GM18517 (cell line): ENCODE measurements at regions not wholly inside any gene's neighbourhood (a gene's known extent, or its start where the extent isn't known, plus 50 kb on each side); places are given as distances from the start of the nearest gene placed in this dataset.

ENCODE experiments used
- ATAC-seq: cut with Tn5 transposase; IDR thresholded peaks from one replicate; pipeline ENCODE4 v1.9.1; 2021; ENCODE audit warnings: mild to moderate bottlenecking, moderate library complexity; ENCODE audit not compliant: unreplicated experiment

DNA sequence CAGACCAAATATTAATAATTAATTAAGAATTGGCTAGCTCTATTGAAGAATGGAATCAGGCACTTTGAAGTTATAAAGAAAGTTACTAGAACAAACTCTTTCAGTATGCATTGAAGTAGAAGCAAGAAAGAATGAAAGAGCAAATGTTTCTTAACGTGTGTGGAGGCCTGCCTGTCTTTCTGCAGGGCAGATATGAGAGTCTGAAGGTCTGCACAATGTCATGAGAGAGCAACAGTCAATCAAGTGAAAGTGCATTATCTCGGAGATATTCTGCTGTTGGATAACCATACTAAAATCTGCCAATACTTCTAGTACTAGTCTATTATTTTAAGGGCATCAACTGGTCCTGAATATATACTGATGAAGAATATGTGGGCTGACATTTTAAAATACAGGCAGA is 1270.8 kb downstream of the ZPLD1 start:
- no peak for ATAC-seq

DNA sequence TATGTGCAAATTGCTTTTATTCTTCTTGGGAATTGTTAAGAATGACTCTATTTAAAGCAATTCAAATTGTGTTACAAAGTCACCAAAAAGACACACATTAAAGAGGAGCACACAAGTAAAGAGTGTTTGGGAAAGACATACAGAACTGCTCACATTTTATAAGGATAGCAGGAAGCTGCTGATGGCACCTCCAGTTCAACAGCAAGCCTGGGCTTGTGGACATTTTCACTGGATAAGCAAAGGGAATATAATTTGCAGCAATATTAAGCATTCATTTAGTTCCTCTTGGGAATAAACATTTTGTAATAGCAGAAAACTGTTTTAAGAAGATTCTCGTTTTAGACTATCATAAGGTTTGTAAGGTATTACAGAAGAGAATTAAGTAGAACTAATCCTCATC is 1271.9 kb downstream of the ZPLD1 start:
- ATAC-seq = no peak

DNA sequence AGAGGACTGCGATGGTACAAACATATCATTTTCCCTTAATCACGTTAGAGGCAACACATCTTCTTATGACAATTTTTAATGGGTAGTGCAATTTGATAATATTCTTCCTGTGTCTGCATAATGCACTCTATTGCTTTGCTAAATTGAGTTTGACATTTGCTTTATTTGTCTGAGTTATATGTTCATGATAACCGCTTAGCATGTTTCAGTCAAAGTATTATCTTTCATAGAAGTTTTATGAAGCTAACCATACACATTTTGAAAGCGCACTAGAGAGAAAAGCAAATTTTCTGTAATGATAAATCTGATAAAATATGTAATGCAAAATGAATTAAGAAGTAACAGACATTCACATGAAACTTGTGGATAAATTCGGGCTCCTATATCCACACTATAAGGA is 1276.9 kb downstream of the ZPLD1 start:
- ATAC-seq = no peak

DNA sequence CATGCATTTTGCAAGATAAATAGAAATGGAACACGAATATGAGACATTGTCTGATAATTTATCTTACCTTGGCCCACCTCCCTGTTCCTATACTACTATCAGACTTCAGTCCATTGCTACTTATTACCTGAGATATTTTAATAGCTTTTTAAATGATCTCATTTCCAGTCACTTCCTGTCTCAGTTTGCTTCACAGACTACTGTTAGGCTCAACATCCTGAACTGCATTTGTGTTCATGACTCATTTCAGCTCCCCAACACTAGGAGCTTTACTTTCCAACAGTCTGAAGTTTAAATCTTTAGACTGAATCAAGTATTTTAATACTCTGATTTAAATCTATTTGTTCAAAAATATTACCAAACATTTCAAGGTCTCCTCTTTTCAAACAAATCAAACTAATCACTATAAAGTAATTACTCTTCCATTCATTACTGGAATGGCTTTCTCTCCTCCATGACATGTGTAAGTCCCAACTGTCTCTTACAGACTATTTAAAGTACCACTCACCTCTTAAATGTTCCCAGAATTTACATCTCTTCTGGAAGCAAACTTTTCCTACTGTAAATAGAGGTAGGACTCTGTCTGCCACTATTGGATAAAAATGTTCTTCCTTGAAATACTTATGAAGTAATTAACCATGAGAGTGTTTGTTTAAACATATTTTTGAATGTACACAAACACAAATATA is 1277.6 kb downstream of the ZPLD1 start:
- no peak for ATAC-seq

DNA sequence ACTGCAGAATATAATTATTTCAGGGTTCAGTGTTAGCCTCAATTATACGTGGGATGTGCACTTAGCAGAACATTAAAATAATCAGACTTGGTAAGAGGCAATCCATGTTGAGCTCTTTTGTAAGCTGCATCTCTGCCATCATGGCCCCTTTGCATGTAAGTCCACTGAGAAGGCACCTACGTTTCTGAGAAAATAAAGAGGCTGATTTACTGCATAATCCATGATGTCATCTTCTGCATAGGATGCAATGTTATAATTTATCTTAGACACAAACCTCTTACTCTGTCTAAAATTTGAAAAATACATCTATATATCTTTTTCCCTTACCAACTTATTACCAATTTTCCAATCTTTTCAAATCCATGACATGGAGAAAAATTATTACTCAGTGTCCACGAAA is 1294.7 kb downstream of the ZPLD1 start:
- ATAC-seq = no peak

DNA sequence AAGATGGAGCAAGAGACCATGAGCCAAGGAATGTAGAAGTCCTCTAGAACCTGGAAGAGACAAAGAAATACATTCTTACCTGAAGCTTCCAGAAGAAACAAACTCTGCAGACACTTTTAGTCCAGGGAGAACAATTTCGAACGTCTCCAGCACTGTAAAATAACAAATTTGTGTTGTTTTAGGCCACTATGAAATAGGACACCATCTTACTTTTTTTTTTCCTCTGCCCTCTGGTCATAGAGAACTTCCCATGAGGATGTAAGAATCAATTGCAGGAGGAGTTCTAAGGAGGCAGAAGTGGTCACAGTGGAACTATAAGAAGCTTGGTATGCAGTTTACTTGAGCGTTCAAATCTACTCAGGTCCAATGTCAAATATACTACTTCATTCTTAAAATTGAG is 1295.9 kb downstream of the ZPLD1 start:
- ATAC-seq = no peak

DNA sequence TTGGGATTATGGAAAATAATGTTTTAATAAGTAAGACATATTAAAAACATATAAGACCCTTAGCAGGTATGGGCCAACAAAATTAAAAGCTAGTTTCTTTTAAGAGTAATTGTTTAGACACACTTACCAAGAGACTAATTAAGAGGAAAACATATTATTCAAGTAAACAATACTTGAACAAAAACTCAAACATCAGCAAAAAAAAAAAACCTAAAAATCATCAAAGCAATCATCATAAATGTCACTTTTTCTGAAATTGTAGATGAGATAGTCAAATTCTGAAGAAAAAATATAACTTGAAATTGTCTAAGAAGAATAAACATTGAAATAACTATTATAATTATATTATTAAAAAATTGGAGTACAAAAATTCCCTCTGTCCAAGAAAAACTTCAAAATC is 1318.2 kb downstream of the ZPLD1 start:
- ATAC-seq = no peak

DNA sequence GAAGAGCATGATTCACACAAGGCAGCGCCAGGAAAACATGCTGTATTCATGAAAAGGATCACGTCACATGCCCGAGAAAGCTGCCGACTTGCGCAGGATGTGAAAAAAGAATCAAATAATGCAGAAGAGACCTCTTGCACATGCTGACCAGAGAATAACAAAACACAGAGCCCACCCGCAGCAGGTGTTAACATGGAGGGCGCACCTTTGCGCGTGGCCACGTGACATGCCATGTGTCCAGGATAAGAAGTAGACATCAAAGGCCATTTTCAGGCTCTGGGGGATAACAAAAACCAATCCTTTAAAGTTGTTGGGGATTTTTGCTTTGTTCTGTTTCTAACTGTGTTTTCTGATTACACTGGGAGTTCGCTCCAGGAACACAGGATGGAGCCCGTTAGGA is 1332.8 kb downstream of the ZPLD1 start:
- no peak for ATAC-seq

DNA sequence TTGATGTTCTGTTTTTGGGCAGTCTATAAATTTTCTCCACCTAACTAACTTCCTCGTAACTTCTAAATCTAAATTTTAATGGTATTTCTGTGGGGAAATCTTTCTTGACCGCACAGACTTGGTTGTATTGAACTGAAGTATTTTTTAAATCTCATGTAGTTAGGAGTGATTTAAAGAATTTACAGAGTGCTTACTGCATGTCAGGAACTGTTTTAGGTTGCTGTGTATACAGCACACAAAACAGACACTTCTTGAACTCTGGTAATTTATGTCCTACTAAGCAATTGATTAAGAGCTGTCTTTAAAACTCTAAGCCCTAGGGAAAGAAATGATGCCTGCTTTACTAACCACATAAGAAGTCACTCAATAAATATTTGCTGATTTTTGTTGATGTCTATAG is 1350.2 kb downstream of the ZPLD1 start:
- ATAC-seq = no peak

DNA sequence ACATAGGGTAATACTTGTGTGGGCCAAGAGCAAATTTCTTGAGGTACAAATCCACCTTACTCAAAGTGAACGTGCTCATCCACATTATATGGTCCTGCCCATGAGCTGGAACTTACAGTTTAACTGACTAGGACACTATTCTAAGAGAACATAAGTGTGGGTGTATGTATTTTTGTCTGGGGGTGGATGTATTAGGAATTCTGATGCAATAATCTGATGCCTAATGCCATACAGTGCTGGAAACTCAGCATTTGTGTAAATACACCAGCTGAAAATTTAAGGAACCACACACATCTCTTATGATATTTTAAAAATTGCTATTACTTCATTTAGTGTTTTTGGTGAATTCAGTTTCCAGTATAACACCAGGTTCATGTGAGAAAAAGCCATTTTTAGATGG is 1350.7 kb downstream of the ZPLD1 start:
- ATAC-seq = no peak

DNA sequence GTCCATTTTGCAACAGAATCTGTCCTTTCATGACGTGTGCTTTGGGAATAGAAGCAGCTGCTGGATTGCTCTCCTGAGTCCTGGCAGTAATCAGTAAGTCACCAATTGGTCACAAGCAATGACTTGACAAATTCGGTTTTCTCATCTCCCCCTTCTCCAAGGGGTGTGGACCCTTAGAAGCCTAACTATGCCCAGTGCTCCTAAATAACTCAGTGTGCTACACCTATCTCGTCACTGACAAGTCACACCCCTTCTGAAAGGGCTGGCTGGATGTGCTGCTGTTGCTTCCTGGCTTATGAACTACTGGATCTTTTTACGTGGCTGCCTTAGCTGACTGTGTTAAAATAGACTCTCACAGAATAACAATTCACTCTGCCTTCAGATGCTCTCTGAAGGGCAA is 1351.5 kb downstream of the ZPLD1 start:
- no peak for ATAC-seq

DNA sequence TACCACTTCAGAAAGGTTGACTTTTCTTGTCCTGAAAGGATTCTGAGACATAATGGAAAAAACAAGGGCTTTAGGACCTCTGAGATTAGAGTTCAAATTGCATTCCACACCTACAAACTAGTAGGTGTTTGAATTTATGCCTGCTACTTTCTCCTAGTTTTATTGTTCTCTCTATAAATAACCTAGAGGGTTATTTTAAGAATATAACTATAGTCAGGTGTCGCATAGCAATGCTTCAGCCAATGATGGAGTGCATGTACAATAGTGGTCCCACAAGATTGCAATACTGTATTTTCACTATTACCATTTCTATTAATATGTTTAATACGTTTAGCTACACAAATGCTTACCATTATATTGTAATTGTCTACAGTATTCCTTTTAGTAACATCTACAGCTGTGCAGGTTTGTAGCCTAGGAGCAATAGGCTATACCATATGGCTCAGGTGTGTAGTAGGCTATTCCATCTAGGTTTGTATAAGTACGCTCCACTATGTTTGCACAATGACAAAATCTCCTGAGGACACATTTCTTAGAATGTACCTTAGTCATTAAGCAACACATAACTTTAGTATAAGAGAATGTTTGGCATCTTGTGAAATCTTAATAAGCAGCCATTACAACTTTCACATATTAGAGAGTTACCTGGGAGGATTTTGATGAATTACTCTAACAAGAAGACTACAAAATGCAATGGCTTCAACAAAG is 1352.5 kb downstream of the ZPLD1 start:
- ATAC-seq = no peak

DNA sequence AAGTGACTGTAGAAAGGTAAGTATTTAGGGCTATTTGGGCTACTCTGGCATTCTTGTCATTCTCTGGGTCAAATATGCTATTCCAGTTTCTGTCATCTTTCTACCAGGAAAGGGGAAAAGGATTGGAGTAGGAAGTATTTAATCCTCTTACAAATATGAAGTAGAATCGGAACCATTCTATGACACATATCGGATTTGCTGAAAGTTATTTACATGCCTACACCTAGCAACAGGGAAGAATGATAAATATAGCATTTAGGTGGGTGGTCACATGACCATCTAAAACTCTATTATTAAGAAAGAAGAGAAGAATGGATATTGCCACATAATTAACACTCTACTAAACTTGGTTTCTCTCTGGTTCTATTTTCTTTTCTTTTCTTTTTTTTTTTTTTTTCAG is 1353.1 kb downstream of the ZPLD1 start:
- ATAC-seq = no peak

DNA sequence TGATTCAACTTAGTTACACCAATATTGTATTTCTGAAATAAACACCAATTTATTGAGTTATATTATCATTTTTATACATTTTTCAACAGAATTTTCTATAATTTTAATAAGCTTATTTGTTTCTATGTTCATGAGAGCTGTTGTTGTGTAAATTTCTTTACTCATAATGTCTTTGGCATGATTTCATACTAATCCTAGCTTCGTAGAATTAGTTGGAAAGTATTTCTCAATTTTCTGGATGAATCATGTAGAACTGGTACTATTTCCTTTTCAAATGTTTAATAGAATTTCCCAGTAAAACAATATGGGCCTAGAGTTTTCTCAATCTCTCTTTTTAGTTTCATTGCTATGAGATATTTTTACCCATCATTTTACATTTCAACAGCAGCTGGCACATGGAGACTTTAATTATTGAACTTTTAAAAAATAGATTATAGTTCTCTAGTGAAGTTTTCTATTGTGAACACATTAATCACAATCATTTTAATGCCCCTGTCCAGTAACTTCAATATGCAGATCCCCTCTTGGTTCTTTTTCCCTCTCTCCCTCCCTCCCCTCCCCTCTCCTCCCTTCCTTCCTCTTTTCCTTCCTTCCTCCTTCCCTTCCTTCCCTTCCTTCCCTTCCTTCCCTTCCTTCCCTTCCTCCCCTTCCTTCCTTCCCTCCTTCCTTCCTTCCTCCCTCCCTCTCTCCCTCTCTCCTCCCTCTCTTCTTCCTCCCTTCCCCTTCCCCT is 1357.1 kb downstream of the ZPLD1 start:
- ATAC-seq = no peak

DNA sequence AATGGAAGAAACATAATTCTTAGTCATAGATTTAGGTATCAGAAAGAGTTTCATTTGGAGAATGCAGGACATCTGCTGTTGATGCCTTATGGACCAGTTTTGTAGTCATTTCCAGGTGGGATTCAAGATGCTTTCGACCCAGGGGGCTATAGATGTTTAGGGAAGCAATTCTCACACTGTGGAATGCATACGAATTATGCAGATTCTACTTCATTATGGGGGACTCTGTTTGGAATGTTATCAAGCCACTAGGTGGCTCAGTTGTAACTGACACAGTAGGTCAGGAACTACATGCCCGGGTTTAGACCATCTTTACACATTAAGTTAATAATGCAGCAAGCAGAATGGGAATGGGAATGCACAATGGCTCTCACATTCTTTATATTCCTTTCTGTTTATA is 1359.8 kb downstream of the ZPLD1 start:
- no peak for ATAC-seq

DNA sequence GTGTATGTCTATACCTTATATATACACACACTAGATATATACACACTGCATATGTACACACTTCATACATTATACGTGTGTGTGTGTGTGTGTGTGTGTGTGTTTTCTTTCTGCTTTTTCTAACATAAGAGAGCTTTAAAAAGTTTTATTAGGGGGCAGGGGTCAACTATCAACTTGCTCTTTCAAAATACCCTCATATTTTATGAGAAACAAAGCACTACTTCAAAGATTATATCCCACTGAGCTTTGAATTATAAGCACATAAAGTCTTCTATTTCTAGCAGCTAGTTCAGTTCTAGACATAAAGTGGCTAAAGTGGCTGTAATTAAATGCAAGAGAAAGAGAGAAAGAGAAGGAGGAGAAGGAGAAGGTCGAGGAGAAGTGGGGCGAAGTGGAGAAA is 1361.3 kb downstream of the ZPLD1 start:
- ATAC-seq = no peak

DNA sequence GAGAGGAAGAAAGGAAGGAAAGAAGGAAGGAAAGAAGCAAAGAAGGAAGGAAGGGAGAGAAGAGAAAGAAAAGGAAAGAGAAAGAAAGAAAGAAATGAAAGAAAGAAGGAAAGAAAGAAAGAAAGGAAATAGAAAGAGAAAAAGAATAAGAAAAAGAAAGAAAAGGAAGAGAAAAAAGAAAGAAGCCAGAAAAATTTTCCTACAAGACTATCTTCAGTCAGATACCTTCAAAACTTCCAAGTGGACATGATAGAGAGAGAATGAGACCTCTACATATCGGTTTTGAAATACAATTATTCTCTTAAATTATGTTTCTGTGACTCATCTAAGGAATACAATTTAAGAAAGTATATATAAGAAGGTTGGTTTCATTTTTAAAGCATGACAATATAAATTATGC is 1369.0 kb downstream of the ZPLD1 start:
- ATAC-seq = no peak

DNA sequence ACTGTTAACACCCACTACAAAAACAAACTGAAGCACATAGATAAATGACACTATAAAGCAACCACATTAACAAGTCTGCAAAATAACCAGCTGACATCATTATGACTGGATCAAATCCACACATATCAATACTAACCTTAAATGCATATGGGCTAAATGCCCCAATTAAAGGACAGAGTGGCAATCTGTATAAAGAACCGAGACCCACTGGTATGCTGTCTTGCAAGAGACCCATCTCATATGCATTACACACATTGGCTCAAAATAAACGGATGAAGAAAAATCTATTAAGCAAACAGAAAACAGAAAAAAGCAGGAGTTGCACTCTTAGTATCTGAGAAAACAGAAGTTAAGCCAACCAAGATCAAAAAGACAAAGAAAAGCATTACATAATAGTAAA is 1375.4 kb downstream of the ZPLD1 start:
- ATAC-seq = no peak

DNA sequence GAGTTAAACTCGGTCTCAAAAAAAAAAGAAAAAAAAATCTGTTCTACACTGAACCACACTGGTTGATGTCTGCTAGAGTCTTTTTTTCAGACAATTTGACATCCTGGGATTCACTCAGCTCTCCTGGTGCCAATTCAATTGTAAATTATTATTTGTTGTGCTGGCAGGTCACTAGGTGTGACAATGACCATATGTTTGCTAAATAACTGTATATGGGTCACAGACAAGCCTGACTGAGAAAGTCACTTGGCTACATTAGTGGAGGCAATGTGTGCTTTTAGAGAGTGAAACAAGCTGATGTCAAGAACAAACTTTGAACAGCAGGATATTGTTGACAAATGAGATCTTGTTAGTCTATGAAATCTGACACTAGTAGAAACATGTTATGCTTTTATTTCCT is 1379.1 kb downstream of the ZPLD1 start:
- no peak for ATAC-seq

DNA sequence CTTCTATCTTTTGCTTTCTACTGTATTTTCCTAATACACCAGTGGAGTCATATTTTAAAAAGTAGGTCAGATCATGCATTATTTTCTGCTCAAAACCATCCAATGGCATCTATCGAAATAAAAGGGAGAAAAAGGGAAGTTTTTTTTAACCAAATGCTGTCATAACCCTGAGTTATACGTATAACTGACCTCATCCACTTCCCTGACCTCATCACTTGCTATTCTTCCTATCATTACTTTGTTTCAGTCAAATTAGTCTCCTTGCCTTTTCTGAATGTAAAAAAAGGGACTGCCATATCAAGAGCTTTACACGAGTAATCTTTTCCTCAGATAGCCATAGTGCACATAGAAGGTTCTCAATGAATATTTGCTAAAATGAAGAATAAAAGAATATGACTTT is 1383.6 kb downstream of the ZPLD1 start:
- ATAC-seq = no peak

DNA sequence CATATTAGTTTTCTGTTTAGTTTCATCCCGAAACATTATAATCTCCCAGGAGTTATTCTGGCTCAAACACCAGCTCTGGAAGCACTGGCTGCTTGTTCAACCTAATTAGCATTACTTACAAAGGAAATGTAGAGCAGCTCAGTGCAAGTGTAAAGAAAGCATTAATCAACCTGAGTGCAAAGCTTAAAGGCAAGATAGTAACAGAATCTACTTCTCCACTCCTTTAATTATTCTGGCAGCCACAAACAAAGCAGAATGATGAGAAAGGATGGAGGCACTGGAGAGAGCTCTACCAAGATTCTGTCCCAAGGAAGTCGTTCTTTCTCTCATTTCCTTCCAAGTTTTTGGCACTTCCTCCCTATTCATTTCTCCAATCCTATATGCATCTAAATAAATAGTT is 1384.0 kb downstream of the ZPLD1 start:
- ATAC-seq = no peak

DNA sequence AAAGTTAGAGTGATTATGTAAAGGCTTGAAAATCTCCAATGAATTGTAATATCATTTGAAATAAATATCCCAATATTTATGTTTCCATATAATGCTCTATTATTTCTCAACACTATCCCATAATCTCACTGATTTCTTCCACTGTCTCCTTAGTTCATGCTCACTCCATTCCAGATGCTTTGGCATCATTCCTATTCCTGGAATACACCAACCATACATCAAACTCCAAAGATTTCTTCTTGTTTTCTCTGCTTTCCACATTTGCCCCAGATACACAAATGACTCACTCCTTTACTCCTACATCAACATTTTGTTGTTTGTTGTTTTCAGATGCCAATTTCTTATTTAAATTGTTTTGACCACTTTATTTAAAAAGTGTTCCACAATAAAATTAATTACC is 1390.8 kb downstream of the ZPLD1 start:
- no peak for ATAC-seq
